ENCODE measurements at regions not wholly inside any gene's neighbourhood (a gene's known extent, or its start where the extent isn't known, plus 50 kb on each side); places are given as distances from the start of the nearest gene placed in this dataset.

DNA sequence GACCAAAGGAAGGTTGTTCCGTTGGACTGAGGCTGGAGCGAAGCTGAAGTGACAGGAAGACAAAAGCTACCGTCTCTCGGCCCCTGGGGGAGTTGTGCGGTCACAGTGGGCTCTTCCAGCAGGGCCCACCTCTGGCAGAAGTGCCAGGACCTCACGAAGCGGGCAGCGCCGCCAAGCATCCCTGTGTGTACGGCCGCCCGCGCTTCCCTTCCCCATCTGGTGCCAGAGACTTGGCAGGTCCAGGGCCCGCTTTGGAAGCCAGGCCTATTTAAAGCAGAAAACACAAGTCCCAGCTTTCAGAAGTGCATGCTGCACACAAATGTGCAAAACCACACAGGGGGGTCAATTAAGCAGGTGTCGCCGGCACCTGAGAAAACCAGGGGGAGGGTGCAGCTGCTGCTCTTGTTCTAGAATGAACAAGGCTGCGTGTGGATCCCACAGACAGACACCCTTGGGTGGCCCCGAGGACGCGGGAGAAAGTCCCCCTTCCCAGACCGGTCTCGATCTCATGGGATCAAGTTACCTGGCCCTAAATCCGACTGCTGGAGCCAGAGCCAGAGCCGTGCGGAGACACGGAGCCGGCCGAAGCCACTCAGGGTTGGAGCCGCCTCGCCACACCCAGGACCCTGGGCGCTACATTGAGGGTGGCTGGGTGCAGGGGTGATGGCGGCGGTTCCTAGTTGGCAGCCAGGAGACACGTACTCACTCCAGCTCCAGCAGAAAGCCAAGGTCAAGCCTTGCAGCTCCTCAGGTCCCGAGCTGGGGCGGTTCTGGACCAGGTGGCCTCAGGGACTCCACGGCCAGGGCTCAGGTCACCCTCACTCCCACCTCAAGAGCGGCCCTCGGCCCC, 51.8 kb upstream of the PPP2R2D start:
- 91 to 92% methylated on average over 39 of the region's 39 CpGs for WGBS, 2 donors
- Histone ChIP-seq H3K36me3 (ENCODE audit: control insufficient read depth in 4 of 4, insufficient read depth in 4 of 4, low read length in 4 of 4) (no peaks in the 10 kb centered on the region), H3K9ac (ENCODE audit: insufficient read depth in 1 of 2, low read length in 2 of 2) (no peak overlapping the region), H3K27me3 (ENCODE audit: control insufficient read depth in 3 of 3, insufficient read depth in 3 of 3, low read length in 2 of 3) (no peaks in the 10 kb centered on the region), H3K27ac (ENCODE audit: low read depth in 1 of 2, low read length in 1 of 2) (no peak overlapping the region), H3K9me3 (ENCODE audit: control insufficient read depth in 4 of 4, insufficient read depth in 3 of 4, low read length in 3 of 4) (peaks cover 0 to 7% (median under 1%) of the 10 kb centered on the region in 4 donors), H3K4me1 (ENCODE audit: control insufficient read depth in 5 of 5, insufficient read depth in 5 of 5, low read length in 5 of 5) (no peaks in the 10 kb centered on the region), H3K4me3 (no peak overlapping the region)
- ATAC-seq (ENCODE audit: insufficient read depth, low FRiP score) (no peak), DNase-seq (no peak)
- TF ChIP-seq, protein P1, sequence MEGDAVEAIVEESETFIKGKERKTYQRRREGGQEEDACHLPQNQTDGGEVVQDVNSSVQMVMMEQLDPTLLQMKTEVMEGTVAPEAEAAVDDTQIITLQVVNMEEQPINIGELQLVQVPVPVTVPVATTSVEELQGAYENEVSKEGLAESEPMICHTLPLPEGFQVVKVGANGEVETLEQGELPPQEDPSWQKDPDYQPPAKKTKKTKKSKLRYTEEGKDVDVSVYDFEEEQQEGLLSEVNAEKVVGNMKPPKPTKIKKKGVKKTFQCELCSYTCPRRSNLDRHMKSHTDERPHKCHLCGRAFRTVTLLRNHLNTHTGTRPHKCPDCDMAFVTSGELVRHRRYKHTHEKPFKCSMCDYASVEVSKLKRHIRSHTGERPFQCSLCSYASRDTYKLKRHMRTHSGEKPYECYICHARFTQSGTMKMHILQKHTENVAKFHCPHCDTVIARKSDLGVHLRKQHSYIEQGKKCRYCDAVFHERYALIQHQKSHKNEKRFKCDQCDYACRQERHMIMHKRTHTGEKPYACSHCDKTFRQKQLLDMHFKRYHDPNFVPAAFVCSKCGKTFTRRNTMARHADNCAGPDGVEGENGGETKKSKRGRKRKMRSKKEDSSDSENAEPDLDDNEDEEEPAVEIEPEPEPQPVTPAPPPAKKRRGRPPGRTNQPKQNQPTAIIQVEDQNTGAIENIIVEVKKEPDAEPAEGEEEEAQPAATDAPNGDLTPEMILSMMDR (IDR thresholded peaks at IDR 0.05; ENCODE audit: control extremely low read depth, extremely low read depth), result no peak

GRCh38 chr10:131849591-131850382, 51.0 kb upstream of the PPP2R2D start:
- 88 to 89% methylated on average over 29 of the region's 29 CpGs for WGBS, 2 donors
- DNase-seq, result peak in 1 of 3 donors; percentile 11
- H3K4me1 ChIP-seq (ENCODE audit: control insufficient read depth in 5 of 5, insufficient read depth in 5 of 5, low read length in 5 of 5), result no peaks in the 10 kb centered on the region

GRCh38 chr10:131850383-131850870, 50.4 kb upstream of the PPP2R2D start:
- WGBS, 2 donors, result 80 to 86% methylated on average over 6 of the region's 6 CpGs
- H3K36me3 ChIP-seq (ENCODE audit: control insufficient read depth in 4 of 4, insufficient read depth in 4 of 4, low read length in 4 of 4), result no peaks in the 10 kb centered on the region
- no peak overlapping the region for H3K27ac ChIP-seq (ENCODE audit: low read depth in 1 of 2, low read length in 1 of 2)

More at GRCh38 chr10:131849591-131850382, 51.0 kb upstream of the PPP2R2D start:
- no peak overlapping the region for H3K4me3 ChIP-seq
- H3K36me3 ChIP-seq (ENCODE audit: control insufficient read depth in 4 of 4, insufficient read depth in 4 of 4, low read length in 4 of 4), result no peaks in the 10 kb centered on the region
- no peak for ATAC-seq (ENCODE audit: insufficient read depth, low FRiP score)
- TF ChIP-seq, protein P1 (IDR thresholded peaks at IDR 0.05; ENCODE audit: control extremely low read depth, extremely low read depth), result no peak
- H3K9ac ChIP-seq (ENCODE audit: insufficient read depth in 1 of 2, low read length in 2 of 2), result no peak overlapping the region
- no peak overlapping the region for H3K27ac ChIP-seq (ENCODE audit: low read depth in 1 of 2, low read length in 1 of 2)
- peaks cover 0 to 4% (median under 1%) of the 10 kb centered on the region in 4 donors for H3K9me3 ChIP-seq (ENCODE audit: control insufficient read depth in 4 of 4, insufficient read depth in 3 of 4, low read length in 3 of 4)
- no peaks in the 10 kb centered on the region for H3K27me3 ChIP-seq (ENCODE audit: control insufficient read depth in 3 of 3, insufficient read depth in 3 of 3, low read length in 2 of 3)

More at GRCh38 chr10:131850383-131850870, 50.4 kb upstream of the PPP2R2D start:
- peak in 2 of 3 donors; percentile 32 to 62 for DNase-seq
- H3K9me3 ChIP-seq (ENCODE audit: control insufficient read depth in 4 of 4, insufficient read depth in 3 of 4, low read length in 3 of 4), result peaks cover 0 to 4% (median under 1%) of the 10 kb centered on the region in 4 donors
- H3K9ac ChIP-seq (ENCODE audit: insufficient read depth in 1 of 2, low read length in 2 of 2), result no peak overlapping the region
- TF ChIP-seq, protein P1 (IDR thresholded peaks at IDR 0.05; ENCODE audit: control extremely low read depth, extremely low read depth), result no peak
- no peak for ATAC-seq (ENCODE audit: insufficient read depth, low FRiP score)
- no peaks in the 10 kb centered on the region for H3K4me1 ChIP-seq (ENCODE audit: control insufficient read depth in 5 of 5, insufficient read depth in 5 of 5, low read length in 5 of 5)
- no peak overlapping the region for H3K4me3 ChIP-seq
- H3K27me3 ChIP-seq (ENCODE audit: control insufficient read depth in 3 of 3, insufficient read depth in 3 of 3, low read length in 2 of 3), result no peaks in the 10 kb centered on the region
